Endothelial cell of umbilical vein (primary cell): ENCODE measurements at regions not wholly inside any gene's neighbourhood (a gene's known extent, or its start where the extent isn't known, plus 50 kb on each side); places are given as distances from the start of the nearest gene placed in this dataset.

Source experiments
- CTCF ChIP-seq, 2 donors: IDR thresholded peaks; 1 replicate in 1 of 2; 2 replicates in 1 of 2; pipeline ENCODE4 v1.5.1; 2011; ENCODE audit warnings: low read length in 2 of 2, mild to moderate bottlenecking in 2 of 2, moderate library complexity in 2 of 2, control low read depth in 1 of 2, inconsistent platforms in 1 of 2, low read depth in 1 of 2; ENCODE audit not compliant: insufficient read depth in 1 of 2; ENCODE audit errors: extremely low read depth in 1 of 2
- EZH2 ChIP-seq: IDR thresholded peaks from 2 replicates; pipeline ENCODE4 v1.6.1; 2012; ENCODE audit warnings: borderline replicate concordance, low read depth, mild to moderate bottlenecking, moderate library complexity, low read length, inconsistent platforms; ENCODE audit not compliant: severe bottlenecking
- POLR2A ChIP-seq: IDR thresholded peaks from 2 replicates; pipeline ENCODE4 v1.6.1; 2012; ENCODE audit warnings: low read depth, mild to moderate bottlenecking, control low read depth, low read length
- POLR2AphosphoS5 ChIP-seq: IDR thresholded peaks from 2 replicates; pipeline ENCODE4 v1.6.1; 2012; ENCODE audit warnings: low read depth, mild to moderate bottlenecking, control low read depth, low read length, moderate library complexity; ENCODE audit not compliant: insufficient read depth
- TF ChIP-seq, protein P1 (sequence below): IDR thresholded peaks from 2 replicates; pipeline ENCODE4 v1.6.1; 2011; ENCODE audit not compliant: insufficient read depth, insufficient read length

DNA sequence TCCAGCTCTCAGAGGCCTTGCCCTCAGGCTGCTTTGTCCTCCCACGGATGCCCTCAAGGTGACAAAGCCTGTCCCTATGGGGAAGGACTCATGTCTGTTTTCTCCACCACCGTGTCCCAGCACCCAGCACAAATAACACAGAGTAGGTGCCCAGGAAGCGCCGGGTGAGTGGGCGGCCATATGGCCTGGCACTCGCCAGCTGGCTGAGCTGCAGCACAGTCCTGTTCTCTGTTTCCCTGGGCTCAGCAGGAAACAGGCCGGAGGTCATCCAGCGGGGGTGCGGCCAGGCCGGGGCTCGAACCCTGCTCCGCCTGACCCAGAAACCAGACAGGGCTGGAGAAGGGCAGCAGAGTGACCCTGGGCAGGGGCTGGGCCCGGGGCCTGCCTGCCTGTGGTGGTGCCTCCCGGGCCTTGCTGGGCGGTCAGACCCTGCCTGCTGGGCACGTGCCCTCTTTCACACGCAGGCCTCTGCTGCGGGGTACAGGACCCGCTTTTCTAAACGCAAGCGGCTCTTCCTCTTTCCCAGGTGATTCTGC is 139.0 kb upstream of the CIBAR2 start:
- TF ChIP-seq CTCF (IDR thresholded peaks at IDR 0.05; ENCODE audit: extremely low read depth in 1 of 2, insufficient read depth in 1 of 2, low read depth in 1 of 2, low read length in 2 of 2): no peak
- no peak for TF ChIP-seq EZH2
- no peak for TF ChIP-seq POLR2A
- TF ChIP-seq POLR2AphosphoS5: no peak
- TF ChIP-seq, protein P1, sequence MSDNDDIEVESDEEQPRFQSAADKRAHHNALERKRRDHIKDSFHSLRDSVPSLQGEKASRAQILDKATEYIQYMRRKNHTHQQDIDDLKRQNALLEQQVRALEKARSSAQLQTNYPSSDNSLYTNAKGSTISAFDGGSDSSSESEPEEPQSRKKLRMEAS: no peak
